GM18502 (cell line): ENCODE measurements at regions not wholly inside any gene's neighbourhood (a gene's known extent, or its start where the extent isn't known, plus 50 kb on each side); places are given as distances from the start of the nearest gene placed in this dataset.
"Not testable (repeated sequence)": the region's sequence is repeated elsewhere in the genome, so short reads cannot be mapped to it uniquely, and the experiment has no call there.

Experiments
- ATAC-seq: cut with Tn5 transposase; IDR thresholded peaks from one replicate; pipeline ENCODE4 v1.9.1; 2021; ENCODE audit warnings: mild to moderate bottlenecking; ENCODE audit not compliant: unreplicated experiment, poor library complexity

GRCh38 chr2:110336071-110336470 is 123.7 kb upstream of the MTLN start:
- ATAC-seq = not testable (repeated sequence)

GRCh38 chr2:110335415-110336049 is 123.2 kb upstream of the MTLN start:
- ATAC-seq = not testable (repeated sequence)

DNA sequence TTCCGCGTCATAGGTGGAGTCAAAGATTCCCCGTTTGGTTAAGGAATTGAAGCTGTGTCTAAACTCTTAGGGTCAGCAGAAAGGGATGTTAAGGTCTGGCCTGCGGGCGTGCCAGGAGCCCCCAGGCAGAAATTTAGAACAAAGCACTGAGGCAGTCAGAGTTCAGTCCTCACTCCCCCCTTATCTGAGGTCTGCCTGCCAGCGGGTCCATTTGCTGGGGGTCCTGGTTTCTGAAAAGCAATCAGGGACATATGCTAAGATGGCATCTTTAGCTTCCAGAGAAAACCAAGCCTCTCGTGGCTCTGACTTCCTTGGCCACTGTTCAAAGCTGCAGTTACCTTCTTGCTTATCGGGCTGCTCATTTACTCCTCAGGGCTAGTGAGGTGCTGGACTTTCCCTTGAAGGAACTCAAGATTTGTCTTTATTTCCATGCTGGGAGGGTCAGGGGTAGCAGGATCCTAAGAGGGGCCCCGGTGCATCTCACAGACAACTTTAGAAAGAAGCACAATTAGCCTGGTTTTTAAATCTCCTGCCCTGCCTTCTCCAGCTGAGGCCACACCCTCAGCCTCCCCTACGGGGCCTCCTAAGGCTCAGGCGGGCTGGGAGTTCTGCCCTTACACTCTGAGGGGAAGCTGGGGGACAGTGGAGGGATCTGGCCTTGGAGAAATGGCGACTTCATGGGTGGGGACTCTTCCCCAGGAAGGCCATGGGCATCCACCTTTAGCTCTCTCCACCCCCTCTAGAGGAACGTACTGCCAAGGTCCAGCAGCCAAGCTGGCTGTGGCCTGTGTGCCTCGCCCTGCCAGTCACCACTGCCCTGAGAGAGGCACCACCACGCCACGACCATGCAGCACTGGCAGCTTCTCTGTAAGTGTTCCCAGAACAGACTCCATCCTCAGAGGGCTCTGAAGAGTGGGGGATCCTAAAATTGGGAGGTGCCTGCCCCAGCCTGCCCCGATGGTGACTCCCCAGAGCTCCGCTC is 121.1 kb upstream of the MTLN start:
- not testable (repeated sequence) for ATAC-seq

DNA sequence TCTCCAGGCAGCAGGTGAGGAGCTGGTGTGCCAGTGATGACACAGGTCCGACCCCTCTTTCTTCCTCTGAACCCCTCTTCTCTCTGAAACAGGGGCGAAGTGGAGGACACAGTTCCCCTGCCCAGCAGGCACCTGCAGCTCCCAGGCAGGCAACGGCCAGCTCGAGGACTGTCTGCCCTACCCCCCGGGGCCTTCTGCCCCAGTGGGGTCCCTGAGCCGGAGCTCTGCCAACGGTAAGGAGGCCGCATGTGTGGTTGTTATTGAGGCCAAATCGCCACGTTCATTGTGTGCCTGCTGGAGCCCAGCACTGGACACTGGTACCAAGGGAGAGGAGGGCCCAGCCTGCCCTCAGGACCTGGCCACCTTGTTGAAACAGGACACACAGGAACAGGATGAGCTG is 119.3 kb upstream of the MTLN start:
- ATAC-seq = not testable (repeated sequence)

DNA sequence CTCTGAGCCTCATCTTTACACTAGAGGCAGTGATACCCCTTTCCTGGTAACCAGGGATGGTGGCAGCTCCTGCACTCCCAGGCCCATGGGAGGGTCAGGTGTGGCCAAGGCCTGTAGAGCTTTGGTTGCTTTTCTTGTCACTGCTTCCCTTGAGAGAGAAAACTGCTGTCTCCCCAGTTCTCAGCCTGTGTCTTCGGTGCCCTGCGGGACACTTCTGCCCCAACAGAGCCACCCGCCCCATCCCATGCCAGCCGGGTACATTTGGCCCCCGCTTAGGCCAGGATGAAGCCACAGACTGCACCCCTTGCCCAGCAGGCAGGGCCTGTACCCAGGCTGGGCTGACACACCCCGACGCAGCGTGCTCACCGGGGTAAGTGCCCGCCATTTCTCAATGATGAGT is 117.4 kb upstream of the MTLN start:
- ATAC-seq = not testable (repeated sequence)

DNA sequence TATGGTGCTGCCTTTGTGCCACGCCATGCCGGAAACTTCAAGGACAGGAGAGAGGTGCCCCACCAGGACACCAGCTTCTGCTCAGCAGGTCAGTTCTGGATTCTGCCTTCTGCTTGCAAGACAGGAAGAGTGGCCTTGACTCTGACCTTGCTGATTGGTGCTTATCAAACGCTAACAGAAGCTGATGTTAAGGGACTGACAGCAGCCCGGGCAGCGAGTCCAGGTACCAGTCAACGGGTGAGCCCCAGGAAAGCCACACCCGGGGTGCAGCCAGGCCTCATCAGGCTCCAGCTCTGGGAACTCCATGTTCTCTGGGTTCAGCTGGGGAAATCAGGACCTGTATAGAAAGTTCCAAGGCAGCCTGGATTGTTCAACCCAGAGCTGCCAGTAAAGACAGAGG is 116.8 kb upstream of the MTLN start:
- ATAC-seq = not testable (repeated sequence)

GRCh38 chr2:110328677-110329076 is 116.3 kb upstream of the MTLN start:
- not testable (repeated sequence) for ATAC-seq

- ATAC-seq = not testable (repeated sequence)
These were observed 111.5 kb upstream of the MTLN start for GRCh38 chr2:110323832-110324231.

DNA sequence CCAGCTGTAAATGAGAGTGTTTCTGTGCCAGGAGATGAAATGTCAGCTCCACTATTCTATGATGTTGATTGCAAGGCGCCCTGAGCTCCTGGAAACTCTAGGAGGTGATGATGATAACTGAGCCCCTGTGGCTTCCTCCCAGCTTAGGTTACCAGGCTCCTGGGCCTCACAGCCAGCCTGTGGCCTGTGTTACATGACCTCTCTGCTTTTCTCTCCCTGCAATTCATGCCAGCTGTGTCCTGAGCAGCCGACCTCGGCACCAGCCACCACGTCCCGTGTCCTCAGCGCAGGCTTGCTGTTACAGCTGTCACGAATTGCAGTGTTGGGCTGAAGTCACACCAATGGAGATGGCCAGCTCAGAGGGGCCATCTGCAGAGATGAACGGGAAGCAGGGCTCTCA is 110.2 kb upstream of the MTLN start:
- not testable (repeated sequence) for ATAC-seq

GRCh38 chr2:110320834-110321563 is 108.7 kb upstream of the MTLN start:
- not testable (repeated sequence) for ATAC-seq

- not testable (repeated sequence) for ATAC-seq
These were observed 106.6 kb upstream of the MTLN start for GRCh38 chr2:110318898-110319297.

- not testable (repeated sequence) for ATAC-seq
These were observed 105.0 kb upstream of the MTLN start for GRCh38 chr2:110317377-110317776.

DNA sequence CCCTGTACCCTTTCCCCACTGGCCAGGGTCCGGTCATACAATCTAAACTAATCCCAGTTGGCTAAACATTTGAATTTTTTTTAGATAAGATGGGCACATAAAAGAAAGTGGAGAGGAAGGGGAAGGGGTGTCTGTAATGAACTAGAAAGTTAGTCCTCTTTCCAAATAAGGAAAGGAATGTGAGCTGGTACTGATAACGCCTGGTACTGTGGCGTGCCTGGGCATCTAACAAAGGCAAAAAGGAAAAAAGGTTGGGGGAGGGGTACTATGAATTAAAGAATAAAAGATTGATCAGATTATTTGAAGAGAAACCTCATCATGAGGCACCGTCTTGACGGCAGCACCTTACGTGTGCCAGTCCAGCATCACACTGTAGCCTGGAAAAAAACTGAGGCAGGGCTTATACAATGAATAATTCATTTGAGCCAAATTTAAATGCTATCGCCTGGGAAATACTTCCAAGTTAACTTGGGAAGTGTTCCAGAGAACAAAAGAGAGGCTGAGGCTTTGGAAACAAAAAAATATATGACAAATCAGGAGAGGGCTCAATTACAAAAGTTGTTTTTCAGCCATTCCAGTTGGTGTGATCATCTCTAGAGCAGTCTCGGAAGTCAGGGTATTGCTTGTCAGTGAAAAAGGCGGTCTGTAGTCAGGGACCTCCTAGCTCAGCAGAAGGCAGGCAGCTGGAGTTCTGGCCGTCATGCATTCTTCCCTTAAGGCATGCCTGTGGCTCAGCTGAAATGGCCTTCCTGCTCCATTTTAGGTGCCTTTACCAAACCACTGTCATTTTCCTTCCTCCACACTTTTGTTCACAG is 103.9 kb upstream of the MTLN start:
- ATAC-seq = not testable (repeated sequence)

DNA sequence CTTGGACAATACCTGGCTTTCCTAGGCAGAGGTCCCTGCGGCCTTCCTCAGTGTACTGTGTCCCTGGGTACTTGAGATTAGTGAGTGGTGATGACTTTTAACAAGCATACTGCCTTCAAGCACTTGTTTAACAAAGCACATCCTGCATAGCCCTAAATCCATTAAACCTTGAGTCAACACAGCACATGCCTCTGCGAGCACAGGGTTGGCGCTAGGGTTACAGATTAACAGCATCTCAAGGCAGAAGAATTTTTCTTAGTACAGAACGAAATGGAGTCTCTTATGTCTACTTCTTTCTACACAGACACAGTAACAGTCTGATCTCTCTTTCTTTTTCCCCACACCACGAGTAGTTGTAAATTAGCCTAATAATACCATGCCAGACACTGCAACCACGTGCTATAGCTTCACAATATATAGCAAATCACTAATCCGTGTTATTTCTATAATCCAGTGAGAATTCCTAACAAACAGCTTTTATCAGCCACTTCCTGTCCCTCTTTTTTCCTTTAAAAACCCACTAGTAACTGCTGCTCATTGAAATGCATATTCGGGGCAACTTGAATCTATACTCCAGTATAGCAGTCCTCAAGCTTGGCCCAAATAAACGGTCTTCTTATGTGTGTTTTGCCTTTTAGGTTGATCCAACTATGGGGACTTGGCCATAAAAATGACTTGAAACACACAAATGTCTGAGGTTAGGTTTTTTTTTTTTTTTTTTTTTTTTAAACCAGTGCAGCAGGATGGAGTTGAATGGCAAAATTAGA is 102.9 kb upstream of the MTLN start:
- ATAC-seq = not testable (repeated sequence)

GRCh38 chr2:110314472-110314871 is 102.1 kb upstream of the MTLN start:
- not testable (repeated sequence) for ATAC-seq

- not testable (repeated sequence) for ATAC-seq
These were observed 100.7 kb upstream of the MTLN start for GRCh38 chr2:110313032-110313431.

DNA sequence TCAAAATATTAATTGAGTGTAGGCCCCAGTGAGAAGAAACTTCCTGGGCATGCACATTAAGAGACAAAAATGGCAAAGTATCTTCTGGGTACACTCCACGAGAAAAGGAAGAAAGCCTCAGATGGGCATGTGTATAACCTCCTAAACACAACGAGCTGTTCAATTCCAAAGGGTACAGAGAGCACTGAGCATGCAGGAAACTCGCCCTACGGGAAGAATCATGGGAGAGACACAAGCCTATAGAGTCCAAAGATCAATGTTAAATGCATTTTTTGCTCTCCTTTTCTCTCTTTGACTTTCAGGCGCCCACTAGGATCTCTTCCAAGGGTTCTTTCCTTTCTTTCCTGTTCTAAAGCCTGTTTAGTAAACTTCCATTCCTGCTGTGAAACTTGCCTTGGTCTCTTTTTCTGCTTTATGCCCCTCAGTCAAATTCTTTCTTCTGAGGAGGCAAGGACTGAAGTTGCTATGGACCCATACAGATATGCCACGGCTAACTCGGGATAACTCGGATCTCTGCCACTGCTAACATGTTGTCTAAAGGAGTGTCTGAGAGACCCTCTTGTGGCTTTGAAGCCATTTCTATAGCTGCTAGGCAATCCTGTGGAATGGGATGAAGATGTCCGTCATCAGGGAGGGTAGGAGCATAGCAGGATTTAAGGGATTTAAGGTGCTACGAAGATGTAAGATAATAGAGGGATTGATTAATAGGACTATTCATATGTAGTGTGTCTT is 99.5 kb upstream of the MTLN start:
- ATAC-seq = not testable (repeated sequence)

GRCh38 chr2:110310988-110311475 is 98.7 kb upstream of the MTLN start:
- not testable (repeated sequence) for ATAC-seq
